ENCODE measurements at regions not wholly inside any gene's neighbourhood (a gene's known extent, or its start where the extent isn't known, plus 50 kb on each side); places are given as distances from the start of the nearest gene placed in this dataset.

GRCh38 chr11:45477588-45477987 lies 187.8 kb downstream of the CHST1 start:
- TF ChIP-seq POLR2AphosphoS5 (IDR thresholded peaks at IDR 0.05; ENCODE audit: low read depth, low read length) (no peak), TAF1 (IDR thresholded peaks at IDR 0.05; ENCODE audit: borderline replicate concordance, insufficient read depth, low read length) (no peak), REST (IDR thresholded peaks at IDR 0.05; ENCODE audit: insufficient read depth in 1 of 2, low read depth in 2 of 2, low read length in 2 of 2) (no peak), SIN3A (IDR thresholded peaks at IDR 0.05; ENCODE audit: borderline replicate concordance, insufficient read depth, low read length) (no peak), FOXP2 (optimal IDR thresholded peaks at IDR 0.05; ENCODE audit: borderline replicate concordance, extremely low read depth, extremely low read length, insufficient read depth) (no peak)
